ENCODE measurements at regions not wholly inside any gene's neighbourhood (a gene's known extent, or its start where the extent isn't known, plus 50 kb on each side); places are given as distances from the start of the nearest gene placed in this dataset.

DNA sequence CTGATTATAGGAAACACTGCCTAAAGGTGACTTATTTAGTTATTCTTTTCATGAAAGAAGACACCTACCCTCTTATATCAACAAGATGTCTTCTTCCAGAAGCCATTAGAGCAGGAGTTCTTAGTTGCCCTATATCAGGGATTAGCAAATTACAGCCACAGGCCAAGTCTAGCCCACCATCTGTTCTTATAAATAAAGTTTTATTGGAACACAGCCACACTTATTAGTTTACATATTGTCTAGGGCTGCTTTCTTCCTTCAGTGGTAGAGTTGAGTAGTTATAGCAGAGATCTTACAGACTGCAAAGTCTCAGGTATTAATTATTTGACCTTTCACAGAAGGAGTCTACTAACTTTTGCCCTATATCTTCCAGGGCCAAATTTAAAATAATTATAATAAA, 157.2 kb upstream of the NOCT start:
- TF ChIP-seq POLR2A (IDR thresholded peaks at IDR 0.05; ENCODE audit: low read depth, low read length) (no peak), EZH2 (IDR thresholded peaks at IDR 0.05; ENCODE audit: borderline replicate concordance, low read depth, low read length, severe bottlenecking) (no peak)
- TF ChIP-seq, protein P1, sequence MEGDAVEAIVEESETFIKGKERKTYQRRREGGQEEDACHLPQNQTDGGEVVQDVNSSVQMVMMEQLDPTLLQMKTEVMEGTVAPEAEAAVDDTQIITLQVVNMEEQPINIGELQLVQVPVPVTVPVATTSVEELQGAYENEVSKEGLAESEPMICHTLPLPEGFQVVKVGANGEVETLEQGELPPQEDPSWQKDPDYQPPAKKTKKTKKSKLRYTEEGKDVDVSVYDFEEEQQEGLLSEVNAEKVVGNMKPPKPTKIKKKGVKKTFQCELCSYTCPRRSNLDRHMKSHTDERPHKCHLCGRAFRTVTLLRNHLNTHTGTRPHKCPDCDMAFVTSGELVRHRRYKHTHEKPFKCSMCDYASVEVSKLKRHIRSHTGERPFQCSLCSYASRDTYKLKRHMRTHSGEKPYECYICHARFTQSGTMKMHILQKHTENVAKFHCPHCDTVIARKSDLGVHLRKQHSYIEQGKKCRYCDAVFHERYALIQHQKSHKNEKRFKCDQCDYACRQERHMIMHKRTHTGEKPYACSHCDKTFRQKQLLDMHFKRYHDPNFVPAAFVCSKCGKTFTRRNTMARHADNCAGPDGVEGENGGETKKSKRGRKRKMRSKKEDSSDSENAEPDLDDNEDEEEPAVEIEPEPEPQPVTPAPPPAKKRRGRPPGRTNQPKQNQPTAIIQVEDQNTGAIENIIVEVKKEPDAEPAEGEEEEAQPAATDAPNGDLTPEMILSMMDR (IDR thresholded peaks at IDR 0.05; ENCODE audit: extremely low read depth in 1 of 2, insufficient read depth in 1 of 2, low read depth in 1 of 2, low read length in 2 of 2): no peak
